Renal cortex interstitium (tissue), 11 donors: ENCODE measurements at regions not wholly inside any gene's neighbourhood (a gene's known extent, or its start where the extent isn't known, plus 50 kb on each side); places are given as distances from the start of the nearest gene placed in this dataset.

Experiments used
- DNase-seq, 11 donors: peaks; one replicate each; pipeline ENCODE4 v3.0.0-alpha.2; 2013; ENCODE audit warnings: low read depth in 9 of 11, low spot score in 4 of 11; ENCODE audit errors: extremely low read depth in 1 of 11

GRCh38 chr18:22683786-22684185 is 249.3 kb upstream of the RBBP8 start:
- DNase-seq = no peak

DNA sequence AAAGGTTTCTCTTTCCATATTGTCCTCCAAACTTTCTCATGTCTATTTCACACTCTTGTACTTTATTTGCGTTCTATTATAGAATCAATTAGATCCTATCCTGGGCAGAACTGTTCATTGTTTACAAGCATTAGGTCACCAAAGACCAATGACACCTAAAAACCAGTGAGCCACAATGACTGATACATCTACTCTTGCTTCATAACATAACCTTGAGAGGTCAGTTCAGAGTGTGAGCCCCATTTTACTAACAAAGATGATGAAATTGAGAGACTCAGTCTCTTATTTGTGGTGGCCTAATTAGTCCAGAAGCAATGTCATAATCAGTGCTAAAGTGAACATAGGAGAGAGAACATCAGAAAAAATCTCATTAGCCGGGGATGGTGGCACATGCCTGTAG is 248.9 kb upstream of the RBBP8 start:
- no peak for DNase-seq

GRCh38 chr18:22685788-22686187 is 247.3 kb upstream of the RBBP8 start:
- DNase-seq = no peak

- DNase-seq = no peak
These were observed 245.0 kb upstream of the RBBP8 start for GRCh38 chr18:22687892-22688680.

- DNase-seq = no peak
These were observed 244.1 kb upstream of the RBBP8 start for GRCh38 chr18:22688877-22689496.

DNA sequence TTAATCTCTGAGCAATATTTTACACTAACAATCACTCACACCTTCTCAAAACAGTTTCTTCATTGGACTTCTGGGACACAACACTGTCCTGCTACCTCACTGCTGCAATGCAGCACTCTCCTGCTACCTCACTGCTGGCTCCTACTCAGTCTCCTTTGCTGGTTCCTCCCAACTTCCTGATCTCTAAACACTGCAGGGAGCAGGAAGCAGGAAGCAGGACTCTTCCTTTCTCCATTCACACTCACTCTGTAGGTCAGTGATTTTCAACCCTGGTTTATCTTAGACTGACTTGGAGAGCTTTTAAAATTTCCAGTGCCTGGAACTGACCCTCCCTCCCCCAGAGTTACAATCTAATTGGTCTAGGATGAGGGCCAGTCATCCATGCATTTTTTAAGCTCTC is 243.4 kb upstream of the RBBP8 start:
- DNase-seq = no peak

GRCh38 chr18:22690556-22690955 is 242.6 kb upstream of the RBBP8 start:
- no peak for DNase-seq

DNA sequence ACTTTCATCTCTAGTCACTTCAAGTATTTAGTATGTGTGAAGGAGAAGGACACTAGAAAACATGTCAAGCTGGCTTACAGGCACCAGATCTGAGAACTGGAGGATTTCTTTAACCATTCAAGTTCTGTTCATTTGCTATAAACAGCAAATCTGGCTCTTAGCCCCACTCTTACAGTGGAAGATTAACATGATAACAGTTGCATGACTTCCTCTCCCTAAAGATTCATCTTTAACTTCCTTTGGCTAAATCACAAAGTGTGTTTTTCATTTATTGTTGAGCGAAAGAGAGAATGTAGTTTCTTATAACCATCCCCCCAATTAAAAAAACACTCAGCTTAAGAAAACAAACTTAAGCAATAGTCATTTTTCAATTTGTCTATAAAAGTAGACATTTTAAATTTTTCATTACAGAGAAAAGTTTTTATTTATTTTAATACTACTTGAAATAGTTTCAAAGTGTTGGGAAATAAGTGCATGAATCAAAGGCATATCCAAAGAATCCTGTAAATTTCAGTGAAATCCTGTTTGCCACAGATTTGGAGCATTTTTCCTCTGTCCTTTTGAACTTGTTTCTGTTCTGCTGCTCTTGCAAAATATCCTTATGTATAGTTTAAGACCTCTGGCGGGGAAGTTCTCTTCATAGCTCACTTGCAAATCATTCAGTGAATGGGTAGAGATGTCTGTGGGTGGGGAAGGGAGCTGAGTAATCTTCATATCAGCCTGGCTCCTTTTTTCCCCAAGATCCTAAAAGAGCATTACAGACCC is 241.0 kb upstream of the RBBP8 start:
- no peak for DNase-seq

DNA sequence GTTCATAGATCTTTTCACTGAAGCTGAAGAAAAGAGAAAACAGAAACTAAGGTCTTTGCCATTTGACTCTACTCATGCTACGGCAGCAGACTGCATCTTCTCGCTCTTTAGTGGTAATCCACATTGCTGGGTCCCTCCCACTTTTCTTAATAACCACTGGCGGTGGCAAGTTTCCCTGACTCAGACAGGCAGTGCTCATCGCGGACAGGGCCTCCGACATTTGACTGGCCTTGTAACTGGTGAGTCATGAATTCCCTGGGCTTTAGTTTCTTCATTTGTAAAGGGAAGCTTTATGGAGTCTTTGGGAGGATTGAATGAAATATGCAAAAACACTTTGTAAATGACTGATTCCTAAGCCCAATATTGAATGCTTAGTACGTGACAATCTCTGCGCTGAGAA is 238.2 kb upstream of the RBBP8 start:
- DNase-seq = no peak

DNA sequence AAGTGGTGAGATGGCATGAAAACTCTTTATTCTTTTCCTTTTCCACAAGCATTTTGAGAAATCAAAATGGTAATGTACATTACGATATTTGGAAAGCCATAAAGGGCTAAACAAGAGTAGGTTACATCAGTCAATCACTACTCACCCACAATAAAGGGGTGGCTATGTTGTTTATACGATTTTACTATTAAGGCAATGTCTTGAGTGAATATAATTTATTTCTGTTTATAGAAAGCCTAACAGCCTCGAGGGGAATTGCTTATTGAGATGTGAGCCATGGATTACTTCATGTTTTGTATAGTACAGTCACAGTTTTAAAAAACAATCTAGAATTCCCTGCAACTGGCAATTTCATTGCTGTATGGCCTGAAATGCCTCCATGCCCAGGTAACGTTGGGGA is 237.5 kb upstream of the RBBP8 start:
- no peak for DNase-seq

GRCh38 chr18:22697561-22697960 is 235.6 kb upstream of the RBBP8 start:
- DNase-seq = no peak

DNA sequence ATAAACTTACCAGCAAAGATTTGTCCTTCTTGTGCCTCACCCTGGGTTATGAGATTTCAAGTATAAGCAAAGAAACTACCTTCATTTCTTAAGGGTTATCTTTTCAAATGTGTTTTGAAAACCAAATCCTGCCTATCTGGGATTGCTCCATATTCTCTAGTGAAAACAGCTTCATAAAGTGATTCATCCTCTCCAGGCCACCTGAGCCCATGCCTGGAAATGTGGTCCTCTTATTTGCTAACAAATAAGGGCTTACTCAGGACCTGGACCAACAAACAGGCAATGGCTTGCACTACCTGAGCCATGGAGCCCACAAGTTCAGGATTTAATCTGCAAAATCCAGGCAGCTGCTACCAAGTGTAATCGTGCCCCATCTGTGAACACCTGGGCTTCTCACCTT is 234.4 kb upstream of the RBBP8 start:
- DNase-seq = no peak

DNA sequence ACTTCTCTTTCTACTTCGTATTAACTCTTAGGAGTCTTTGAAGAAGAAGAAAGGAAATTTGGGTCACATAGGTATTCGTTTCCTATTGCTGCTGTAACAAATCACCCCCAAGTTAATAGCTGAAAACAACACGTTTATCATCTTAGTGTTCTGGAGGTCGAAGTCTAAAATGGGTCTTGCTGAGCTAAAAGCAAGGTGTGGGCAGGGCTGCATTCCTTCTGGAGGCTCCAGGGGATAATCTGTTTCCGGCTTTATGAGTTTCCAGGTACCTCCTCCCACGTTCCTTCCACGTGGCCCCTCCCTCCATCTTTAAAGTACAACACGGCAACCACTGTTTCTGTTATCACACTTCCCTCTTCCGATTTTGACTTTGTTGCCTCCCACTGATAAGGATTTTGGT is 233.5 kb upstream of the RBBP8 start:
- DNase-seq = no peak

- no peak for DNase-seq
These were observed 232.2 kb upstream of the RBBP8 start for GRCh38 chr18:22700920-22701319.

- no peak for DNase-seq
These were observed 231.8 kb upstream of the RBBP8 start for GRCh38 chr18:22701326-22701725.

DNA sequence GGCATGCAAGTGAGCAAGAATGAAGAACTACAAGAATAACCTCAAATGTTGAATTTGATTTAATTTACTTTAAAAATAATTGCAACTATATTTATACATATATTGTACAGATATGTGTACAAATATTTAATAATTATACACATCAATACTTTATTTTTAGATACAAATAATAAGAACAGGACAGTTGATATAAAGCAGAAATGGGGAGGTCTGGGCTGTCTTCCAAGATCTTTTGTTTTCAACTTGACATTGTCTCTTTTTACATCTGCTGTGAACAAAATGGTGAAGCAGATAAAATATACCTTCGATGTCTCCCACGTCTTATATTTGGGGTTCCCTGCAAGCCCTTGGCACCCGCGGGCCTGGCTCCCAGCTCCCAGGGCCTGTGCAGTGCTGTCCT is 231.3 kb upstream of the RBBP8 start:
- DNase-seq = no peak

DNA sequence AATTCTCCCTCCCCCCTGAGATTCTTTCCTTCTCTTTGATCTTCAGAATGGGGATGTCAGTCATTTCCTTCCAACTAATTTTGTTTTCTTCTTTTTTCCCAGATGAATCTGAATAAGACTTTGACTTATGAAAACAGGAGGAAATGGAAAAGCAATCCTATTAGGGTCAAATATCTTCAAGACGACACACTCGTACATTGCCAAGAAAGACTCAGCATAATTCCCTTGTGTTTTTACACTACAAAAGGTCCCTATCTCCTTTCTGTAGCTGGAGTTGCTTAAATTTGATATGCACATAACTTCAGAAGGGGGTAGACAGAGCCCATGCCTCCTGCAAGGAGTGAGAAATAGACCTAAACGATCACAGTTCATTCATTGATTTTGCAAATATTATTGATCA is 230.3 kb upstream of the RBBP8 start:
- DNase-seq = no peak

- peak in 4 of 11 donors; percentile 33 to 67 (median 56) for DNase-seq
These were observed 229.1 kb upstream of the RBBP8 start for GRCh38 chr18:22703883-22704585.

GRCh38 chr18:22704586-22704918 is 228.6 kb upstream of the RBBP8 start:
- DNase-seq = no peak

GRCh38 chr18:22705328-22705727 is 227.8 kb upstream of the RBBP8 start:
- no peak for DNase-seq
